ENCODE measurements at regions not wholly inside any gene's neighbourhood (a gene's known extent, or its start where the extent isn't known, plus 50 kb on each side); places are given as distances from the start of the nearest gene placed in this dataset.

DNA sequence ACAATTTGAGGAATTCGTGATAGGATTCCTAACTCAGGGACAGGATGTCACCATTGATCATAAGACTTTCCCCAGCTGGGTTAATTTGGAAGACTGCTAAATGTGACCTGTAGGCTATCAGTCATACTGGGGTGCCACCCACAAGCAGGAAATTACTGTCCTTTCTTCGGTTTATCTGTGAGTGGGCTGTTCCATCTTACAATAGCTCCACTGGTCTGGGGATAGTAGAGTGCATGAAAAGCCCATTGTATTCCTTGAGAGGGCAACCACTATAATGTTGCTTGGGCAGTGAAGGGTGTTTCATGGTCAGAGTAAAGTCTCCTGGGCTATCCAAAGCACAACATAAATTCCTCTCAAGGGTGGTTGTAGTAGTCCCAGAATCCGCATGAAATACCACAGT lies 1523.0 kb upstream of the B3GALT2 start:
- ATAC-seq: no peak
- H3K27me3 ChIP-seq (ENCODE audit: low read depth): no peaks in the 10 kb centered on the region
- no peak overlapping the region for H3K27ac ChIP-seq
- TF ChIP-seq, protein P1, sequence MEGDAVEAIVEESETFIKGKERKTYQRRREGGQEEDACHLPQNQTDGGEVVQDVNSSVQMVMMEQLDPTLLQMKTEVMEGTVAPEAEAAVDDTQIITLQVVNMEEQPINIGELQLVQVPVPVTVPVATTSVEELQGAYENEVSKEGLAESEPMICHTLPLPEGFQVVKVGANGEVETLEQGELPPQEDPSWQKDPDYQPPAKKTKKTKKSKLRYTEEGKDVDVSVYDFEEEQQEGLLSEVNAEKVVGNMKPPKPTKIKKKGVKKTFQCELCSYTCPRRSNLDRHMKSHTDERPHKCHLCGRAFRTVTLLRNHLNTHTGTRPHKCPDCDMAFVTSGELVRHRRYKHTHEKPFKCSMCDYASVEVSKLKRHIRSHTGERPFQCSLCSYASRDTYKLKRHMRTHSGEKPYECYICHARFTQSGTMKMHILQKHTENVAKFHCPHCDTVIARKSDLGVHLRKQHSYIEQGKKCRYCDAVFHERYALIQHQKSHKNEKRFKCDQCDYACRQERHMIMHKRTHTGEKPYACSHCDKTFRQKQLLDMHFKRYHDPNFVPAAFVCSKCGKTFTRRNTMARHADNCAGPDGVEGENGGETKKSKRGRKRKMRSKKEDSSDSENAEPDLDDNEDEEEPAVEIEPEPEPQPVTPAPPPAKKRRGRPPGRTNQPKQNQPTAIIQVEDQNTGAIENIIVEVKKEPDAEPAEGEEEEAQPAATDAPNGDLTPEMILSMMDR (IDR thresholded peaks at IDR 0.05): no peak
- no peaks in the 10 kb centered on the region for H3K36me3 ChIP-seq
- no peaks in the 10 kb centered on the region for H3K4me1 ChIP-seq
- no peaks in the 10 kb centered on the region for H3K9me3 ChIP-seq
- no peak for DNase-seq
- H3K4me3 ChIP-seq: no peak overlapping the region
- intact Hi-C loops (cut with DNase I): no loop called here

DNA sequence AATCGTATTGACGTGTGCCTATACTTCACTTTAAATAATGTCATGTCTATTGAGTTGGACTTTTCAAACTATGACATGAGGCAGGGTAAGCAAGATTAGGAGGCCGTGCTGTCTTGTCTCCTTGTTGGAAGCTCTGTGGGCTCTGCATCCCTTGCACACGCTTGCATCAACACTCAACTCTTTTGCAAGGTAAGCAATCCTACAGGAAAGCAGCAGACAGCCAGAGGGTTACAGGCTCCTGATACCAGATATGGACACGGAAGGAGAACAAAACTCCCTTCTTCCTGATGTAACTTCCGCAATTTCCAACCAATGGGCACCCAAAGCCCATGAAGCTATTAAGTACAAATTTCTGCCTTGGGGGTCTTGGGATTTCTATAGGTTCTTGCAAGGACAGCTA lies 1520.7 kb upstream of the B3GALT2 start:
- no peaks in the 10 kb centered on the region for H3K4me1 ChIP-seq
- H3K36me3 ChIP-seq: no peaks in the 10 kb centered on the region
- intact Hi-C loops (cut with DNase I): no loop called here
- no peak overlapping the region for H3K4me3 ChIP-seq
- no peaks in the 10 kb centered on the region for H3K27me3 ChIP-seq (ENCODE audit: low read depth)
- H3K9me3 ChIP-seq: no peaks in the 10 kb centered on the region
- no peak for ATAC-seq
- H3K27ac ChIP-seq: no peak overlapping the region
- TF ChIP-seq, protein P1 (IDR thresholded peaks at IDR 0.05): no peak
- no peak for DNase-seq

DNA sequence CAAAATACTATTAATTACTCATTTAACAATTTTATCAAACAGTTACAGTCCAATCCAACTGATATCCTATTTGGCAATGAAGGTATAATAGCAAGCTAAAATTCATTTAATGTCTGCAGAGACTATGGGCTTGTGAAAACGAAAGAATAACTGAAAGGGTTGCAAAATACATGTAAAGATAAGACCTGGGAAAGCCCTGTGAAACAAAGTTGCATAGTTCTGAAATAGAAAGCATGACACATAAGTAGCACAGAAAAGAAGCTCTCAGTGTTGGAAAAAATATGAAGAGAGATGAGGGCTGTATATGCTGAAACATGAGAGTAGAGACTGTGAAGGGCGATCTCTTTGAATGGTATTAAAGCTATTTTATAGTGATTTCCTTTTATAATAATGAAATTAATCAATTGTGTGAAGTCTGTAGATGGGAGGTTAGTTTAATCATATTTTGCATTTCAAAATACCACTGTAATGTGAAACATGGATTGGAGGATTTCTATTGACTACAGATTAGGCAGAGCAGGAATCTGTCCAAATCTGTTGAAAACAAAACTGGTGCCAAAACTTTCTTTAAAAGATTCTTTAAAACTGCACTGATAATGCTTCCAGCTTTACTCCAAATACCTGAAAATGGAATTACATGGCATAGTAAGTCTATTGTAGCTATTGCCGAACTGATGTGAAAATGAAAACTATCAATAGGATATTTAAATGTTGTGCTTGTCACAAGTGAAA lies 1518.9 kb upstream of the B3GALT2 start:
- H3K4me1 ChIP-seq: no peaks in the 10 kb centered on the region
- no peaks in the 10 kb centered on the region for H3K27me3 ChIP-seq (ENCODE audit: low read depth)
- H3K9me3 ChIP-seq: no peaks in the 10 kb centered on the region
- ATAC-seq (no peak), DNase-seq (no peak)
- no peak overlapping the region for H3K27ac ChIP-seq
- TF ChIP-seq, protein P1 (IDR thresholded peaks at IDR 0.05): no peak
- no peak overlapping the region for H3K4me3 ChIP-seq
- H3K36me3 ChIP-seq: no peaks in the 10 kb centered on the region
- intact Hi-C loops (cut with DNase I): no loop called here

DNA sequence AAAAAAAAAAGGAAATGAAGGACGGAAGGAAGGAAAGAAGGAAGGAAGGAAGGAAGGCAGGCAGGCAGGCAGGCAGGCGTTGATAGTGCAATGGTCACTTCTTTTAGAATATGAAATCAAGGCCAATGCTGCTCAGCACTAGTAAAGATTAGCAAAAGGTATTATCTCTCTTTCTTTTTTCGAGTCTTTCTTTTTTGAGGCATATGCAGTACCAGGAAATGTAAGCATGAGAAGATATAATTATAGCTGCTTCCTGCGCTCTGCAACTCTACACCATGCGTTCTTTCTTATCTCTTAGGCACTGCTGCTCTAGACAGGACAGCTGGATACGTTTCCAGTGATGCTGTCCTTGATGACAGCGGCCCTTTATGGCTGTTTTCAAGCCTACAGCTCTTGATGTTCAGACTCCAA lies 1512.5 kb upstream of the B3GALT2 start:
- no peak for DNase-seq
- ATAC-seq: no peak
- TF ChIP-seq, protein P1 (IDR thresholded peaks at IDR 0.05): no peak

GRCh38 chr1:194693244-194693643 lies 1506.8 kb upstream of the B3GALT2 start:
- no peak for DNase-seq
- TF ChIP-seq, protein P1 (IDR thresholded peaks at IDR 0.05): no peak
- no peak overlapping the region for H3K4me3 ChIP-seq

More for the DNA sequence above, 1512.5 kb upstream of the B3GALT2 start:
- no peak overlapping the region for H3K4me3 ChIP-seq
- H3K4me1 ChIP-seq: no peaks in the 10 kb centered on the region
- no peaks in the 10 kb centered on the region for H3K27me3 ChIP-seq (ENCODE audit: low read depth)
- no peak overlapping the region for H3K27ac ChIP-seq
- no peaks in the 10 kb centered on the region for H3K36me3 ChIP-seq
- H3K9me3 ChIP-seq: no peaks in the 10 kb centered on the region
- intact Hi-C loops (cut with DNase I): no loop called here

More at GRCh38 chr1:194693244-194693643, 1506.8 kb upstream of the B3GALT2 start:
- intact Hi-C loops (cut with DNase I): no loop called here
- H3K9me3 ChIP-seq: no peaks in the 10 kb centered on the region
- ATAC-seq: no peak
- H3K27me3 ChIP-seq (ENCODE audit: low read depth): no peaks in the 10 kb centered on the region
- no peaks in the 10 kb centered on the region for H3K4me1 ChIP-seq
- H3K27ac ChIP-seq: no peak overlapping the region
- H3K36me3 ChIP-seq: no peaks in the 10 kb centered on the region
